Tibial nerve (tissue), 4 donors: ENCODE measurements at regions not wholly inside any gene's neighbourhood (a gene's known extent, or its start where the extent isn't known, plus 50 kb on each side); places are given as distances from the start of the nearest gene placed in this dataset.

Source experiments
- DNase-seq, 2 donors: peaks; one replicate each; pipeline ENCODE4 v3.0.0-alpha.2; 2019; ENCODE audit warnings: low spot score in 2 of 2
- H3K27ac ChIP-seq, 4 donors: fragments of 200-600 bp; sonication (generic) in 3 of 4; one replicate each; pipeline ENCODE4 v1.5.1; 2017 to 2019; ENCODE audit warnings: mild to moderate bottlenecking in 1 of 4
- H3K27me3 ChIP-seq, 2 donors: fragments of 200-600 bp; sonication (generic) in 1 of 2; one replicate each; pipeline versions ENCODE4 v1.5.1 to v1.6.0; 2017 to 2019
- H3K36me3 ChIP-seq, 3 donors: fragments of 200-600 bp; sonication (generic); one replicate each; pipeline ENCODE4 v1.5.1; 2018 to 2019
- H3K4me1 ChIP-seq, 4 donors: fragments of 200-600 bp; sonication (generic) in 3 of 4; one replicate each; pipeline ENCODE4 v1.5.1; 2017 to 2019
- H3K4me3 ChIP-seq, 4 donors: fragments of 200-600 bp; sonication (generic) in 3 of 4; one replicate each; pipeline ENCODE4 v1.5.1; 2017 to 2019; ENCODE audit warnings: mild to moderate bottlenecking in 1 of 4, moderate library complexity in 1 of 4
- H3K9me3 ChIP-seq, 4 donors: fragments of 200-600 bp; sonication (generic) in 3 of 4; one replicate each; pipeline ENCODE4 v1.5.1; 2017 to 2019
- EP300 ChIP-seq, 2 donors: sonication (generic); formaldehyde crosslinking; IDR thresholded peaks; one replicate each; pipeline ENCODE4 v1.6.1; 2017; ENCODE audit warnings: antibody characterized with exemption in 2 of 2, mild to moderate bottlenecking in 1 of 2
- POLR2A ChIP-seq, 2 donors: fragments of 450-650 bp; IDR thresholded peaks; one replicate each; pipeline ENCODE4 v1.6.1; 2017; ENCODE audit warnings: antibody characterized with exemption in 2 of 2, mild to moderate bottlenecking in 2 of 2, moderate library complexity in 2 of 2
- WGBS, 2 donors: methylation state at CpG; one replicate each; pipeline ENCODE4 v1.1.5; 2018; 5-methylcytosine and 5-hydroxymethylcytosine counted together
- TF ChIP-seq, protein P1 (sequence below), 5 experiments: fragments of 200-600 bp in 3 of 5; fragments of 450-650 bp in 2 of 5; sonication (generic) in 3 of 5; IDR thresholded peaks; one replicate each; pipeline ENCODE4 v1.5.1; 2016 to 2019; ENCODE audit warnings: antibody characterized with exemption in 5 of 5, mild to moderate bottlenecking in 3 of 5, moderate library complexity in 2 of 5

DNA sequence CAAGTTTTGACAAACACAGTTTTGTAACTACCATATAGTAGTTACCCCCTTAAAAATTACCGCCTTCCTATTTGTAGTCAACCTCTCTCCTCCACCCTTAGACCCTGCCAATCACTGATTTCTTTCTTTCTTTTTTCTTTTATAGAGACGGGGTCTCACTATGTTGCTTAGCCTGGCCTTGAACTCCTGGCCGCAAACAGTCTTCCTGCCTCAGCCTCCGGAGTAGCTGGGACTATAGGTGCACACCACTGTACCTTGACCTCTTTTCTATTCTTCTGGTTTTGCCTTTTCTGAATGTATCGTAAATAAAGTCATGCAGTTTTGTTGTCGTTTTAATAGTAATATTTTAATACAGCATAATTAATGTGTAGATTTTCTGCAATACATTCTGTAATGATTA is 460.3 kb downstream of the EPM2A start:
- TF ChIP-seq, protein P1, sequence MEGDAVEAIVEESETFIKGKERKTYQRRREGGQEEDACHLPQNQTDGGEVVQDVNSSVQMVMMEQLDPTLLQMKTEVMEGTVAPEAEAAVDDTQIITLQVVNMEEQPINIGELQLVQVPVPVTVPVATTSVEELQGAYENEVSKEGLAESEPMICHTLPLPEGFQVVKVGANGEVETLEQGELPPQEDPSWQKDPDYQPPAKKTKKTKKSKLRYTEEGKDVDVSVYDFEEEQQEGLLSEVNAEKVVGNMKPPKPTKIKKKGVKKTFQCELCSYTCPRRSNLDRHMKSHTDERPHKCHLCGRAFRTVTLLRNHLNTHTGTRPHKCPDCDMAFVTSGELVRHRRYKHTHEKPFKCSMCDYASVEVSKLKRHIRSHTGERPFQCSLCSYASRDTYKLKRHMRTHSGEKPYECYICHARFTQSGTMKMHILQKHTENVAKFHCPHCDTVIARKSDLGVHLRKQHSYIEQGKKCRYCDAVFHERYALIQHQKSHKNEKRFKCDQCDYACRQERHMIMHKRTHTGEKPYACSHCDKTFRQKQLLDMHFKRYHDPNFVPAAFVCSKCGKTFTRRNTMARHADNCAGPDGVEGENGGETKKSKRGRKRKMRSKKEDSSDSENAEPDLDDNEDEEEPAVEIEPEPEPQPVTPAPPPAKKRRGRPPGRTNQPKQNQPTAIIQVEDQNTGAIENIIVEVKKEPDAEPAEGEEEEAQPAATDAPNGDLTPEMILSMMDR (IDR thresholded peaks at IDR 0.05): no peak
- TF ChIP-seq POLR2A (IDR thresholded peaks at IDR 0.05) (no peak), EP300 (IDR thresholded peaks at IDR 0.05) (no peak)
- WGBS, 2 donors: 90 to 93% methylated on average over 6 of the region's 6 CpGs
- Histone ChIP-seq H3K9me3 (no peaks in the 10 kb centered on the region), H3K27ac (no peak overlapping the region), H3K4me3 (no peak overlapping the region), H3K36me3 (no peaks in the 10 kb centered on the region), H3K4me1 (no peaks in the 10 kb centered on the region), H3K27me3 (no peaks in the 10 kb centered on the region)
- no peak for DNase-seq

DNA sequence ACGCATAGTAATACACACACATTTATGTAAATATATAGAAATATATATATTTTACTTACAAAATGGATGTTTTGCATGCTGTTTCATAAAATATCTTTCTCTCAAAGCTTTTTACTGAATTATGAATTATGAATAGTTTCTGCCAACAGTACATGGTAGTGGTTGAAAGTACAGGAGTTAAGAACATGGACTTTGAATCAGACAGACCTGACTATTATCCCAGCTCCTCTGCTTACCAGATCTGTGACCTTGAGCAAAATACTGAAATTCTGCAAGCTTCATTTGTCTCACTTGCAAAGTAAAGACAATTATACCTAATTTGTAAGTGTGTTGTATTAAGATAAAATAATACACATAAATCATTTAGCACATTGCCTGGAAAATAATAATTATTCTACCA is 459.5 kb downstream of the EPM2A start:
- 96% methylated on average over 1 of the region's 1 CpG for WGBS, 2 donors

DNA sequence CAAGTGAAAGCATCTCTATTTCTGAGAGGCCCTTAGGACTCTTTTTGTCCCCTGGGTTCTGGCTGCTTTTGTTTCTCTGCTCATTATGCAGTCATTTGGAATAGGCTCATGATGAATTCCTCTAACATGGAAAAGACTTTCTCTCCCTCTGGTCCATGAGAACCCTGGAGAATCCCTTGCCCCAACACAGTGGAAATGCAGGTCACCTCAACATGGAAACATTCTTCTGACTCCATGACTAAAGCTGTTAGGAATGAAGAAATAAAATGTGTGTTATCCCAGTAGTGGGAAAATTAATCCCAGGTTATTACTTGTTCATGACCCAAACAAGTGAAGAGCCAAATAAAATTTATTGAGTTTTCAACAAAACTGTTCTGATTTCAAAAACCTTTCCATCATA is 458.6 kb downstream of the EPM2A start:
- no peak for DNase-seq
- TF ChIP-seq, protein P1 (IDR thresholded peaks at IDR 0.05): no peak
- TF ChIP-seq POLR2A (IDR thresholded peaks at IDR 0.05) (no peak), EP300 (IDR thresholded peaks at IDR 0.05) (no peak)
- no peaks in the 10 kb centered on the region for H3K9me3 ChIP-seq
- H3K27ac ChIP-seq: no peak overlapping the region
- no peaks in the 10 kb centered on the region for H3K4me1 ChIP-seq
- H3K36me3 ChIP-seq: no peaks in the 10 kb centered on the region
- H3K4me3 ChIP-seq: no peak overlapping the region
- no peaks in the 10 kb centered on the region for H3K27me3 ChIP-seq

More for the DNA sequence above, 459.5 kb downstream of the EPM2A start:
- H3K9me3 ChIP-seq: no peaks in the 10 kb centered on the region
- TF ChIP-seq EP300 (IDR thresholded peaks at IDR 0.05): no peak
- TF ChIP-seq, protein P1 (IDR thresholded peaks at IDR 0.05): no peak
- no peak for TF ChIP-seq POLR2A (IDR thresholded peaks at IDR 0.05)
- DNase-seq: no peak
- H3K27ac ChIP-seq: no peak overlapping the region
- no peak overlapping the region for H3K4me3 ChIP-seq
- no peaks in the 10 kb centered on the region for H3K4me1 ChIP-seq
- no peaks in the 10 kb centered on the region for H3K27me3 ChIP-seq
- no peaks in the 10 kb centered on the region for H3K36me3 ChIP-seq

DNA sequence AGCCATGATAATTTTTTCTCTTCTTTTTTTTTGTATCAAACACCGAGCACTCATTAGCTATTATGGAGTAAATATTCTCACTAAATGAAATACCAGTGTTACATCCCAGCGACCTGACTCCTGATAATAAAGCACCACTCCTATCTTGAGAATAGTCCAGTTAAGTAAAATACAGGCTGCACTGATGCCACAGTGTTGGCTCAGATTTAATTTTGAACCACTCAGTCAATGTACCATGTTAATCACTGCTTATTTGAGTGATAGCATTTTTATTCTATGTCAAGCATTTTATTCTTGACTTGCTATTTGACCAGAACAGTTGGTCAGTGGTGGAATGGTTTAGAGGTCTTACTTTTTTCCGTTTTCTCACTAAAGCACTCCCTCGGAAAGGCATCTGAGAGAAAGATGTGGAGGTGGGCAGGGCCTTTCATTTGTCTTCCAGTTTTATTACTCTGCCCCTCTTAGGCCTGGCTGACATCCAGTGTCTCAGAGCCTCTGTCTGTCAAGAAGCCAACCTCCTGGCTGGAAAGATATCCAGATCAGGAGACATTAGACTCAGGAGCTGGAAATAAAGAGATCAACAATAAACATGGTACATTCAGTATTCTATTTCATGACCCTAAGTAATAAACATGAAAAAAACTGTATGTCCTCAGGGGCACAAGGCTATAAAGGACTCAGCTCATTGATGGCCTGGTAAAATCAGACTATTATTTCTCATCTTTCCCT is 457.8 kb downstream of the EPM2A start:
- Histone ChIP-seq H3K9me3 (no peaks in the 10 kb centered on the region), H3K27ac (no peak overlapping the region), H3K36me3 (no peaks in the 10 kb centered on the region), H3K27me3 (no peaks in the 10 kb centered on the region), H3K4me1 (no peaks in the 10 kb centered on the region), H3K4me3 (no peak overlapping the region)
- TF ChIP-seq EP300 (IDR thresholded peaks at IDR 0.05): no peak
- no peak for TF ChIP-seq POLR2A (IDR thresholded peaks at IDR 0.05)
- TF ChIP-seq, protein P1 (IDR thresholded peaks at IDR 0.05): no peak
- 75 to 77% methylated on average over 4 of the region's 4 CpGs for WGBS, 2 donors
- DNase-seq: no peak

DNA sequence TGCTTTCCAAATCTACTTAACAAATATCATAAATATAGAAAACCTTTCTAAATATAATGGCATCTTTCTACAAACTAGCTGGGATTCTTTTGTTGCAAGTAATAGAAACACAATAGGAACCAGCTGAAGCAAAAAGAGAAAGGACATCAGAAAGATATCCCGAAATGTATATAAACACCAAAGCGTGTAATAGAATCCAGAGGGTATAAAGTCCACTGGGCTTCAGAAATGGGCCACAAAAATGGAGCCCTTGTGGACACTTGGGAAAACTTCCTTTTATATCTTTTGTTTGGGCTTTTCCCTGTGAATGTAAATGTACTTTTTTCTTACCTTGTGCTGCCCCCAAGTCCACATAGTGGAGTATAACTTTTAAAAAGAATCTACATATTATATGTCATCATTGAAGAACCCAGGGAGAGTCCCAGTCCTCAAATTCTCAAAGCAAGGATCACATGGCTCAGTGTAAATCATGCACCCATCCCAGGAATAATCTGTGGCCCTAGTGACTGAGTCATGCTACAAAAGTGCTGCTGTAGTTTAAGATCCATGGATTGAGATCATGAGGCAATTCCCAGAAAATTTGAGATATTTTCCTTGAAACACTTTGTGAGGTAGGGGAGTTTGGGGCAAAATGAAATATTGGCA is 457.0 kb downstream of the EPM2A start:
- no peaks in the 10 kb centered on the region for H3K9me3 ChIP-seq
- no peak overlapping the region for H3K27ac ChIP-seq
- WGBS, 2 donors: 81 to 87% methylated on average over 2 of the region's 2 CpGs
- no peak for DNase-seq
- H3K36me3 ChIP-seq: no peaks in the 10 kb centered on the region
- TF ChIP-seq POLR2A (IDR thresholded peaks at IDR 0.05) (no peak), EP300 (IDR thresholded peaks at IDR 0.05) (no peak)
- TF ChIP-seq, protein P1 (IDR thresholded peaks at IDR 0.05): no peak
- H3K4me3 ChIP-seq: no peak overlapping the region
- H3K27me3 ChIP-seq: no peaks in the 10 kb centered on the region
- H3K4me1 ChIP-seq: no peaks in the 10 kb centered on the region
